ENCODE measurements at regions not wholly inside any gene's neighbourhood (a gene's known extent, or its start where the extent isn't known, plus 50 kb on each side); places are given as distances from the start of the nearest gene placed in this dataset.

DNA sequence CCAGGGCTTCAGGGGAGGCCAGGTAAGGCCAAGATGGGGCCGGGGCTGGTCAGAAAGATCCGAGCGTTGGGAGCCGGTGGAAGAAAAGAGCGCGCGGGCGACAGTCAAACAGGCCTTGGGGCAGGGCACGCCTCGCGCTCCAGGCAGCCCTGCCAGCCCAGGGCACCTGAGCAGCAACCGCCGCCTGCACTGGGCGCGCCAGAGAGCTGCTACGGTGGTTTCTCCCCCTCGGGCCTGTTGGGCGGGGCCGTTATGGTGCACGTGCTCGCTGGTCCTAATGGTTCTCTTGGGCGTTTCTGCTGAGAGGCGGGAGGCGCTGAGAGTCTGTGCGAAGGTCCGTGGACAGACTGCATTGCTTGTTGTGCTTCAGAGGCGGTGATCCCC is 787.4 kb downstream of the CDY1 start:
- no peak for DNase-seq
